HepG2 (cell line): ENCODE measurements at regions not wholly inside any gene's neighbourhood (a gene's known extent, or its start where the extent isn't known, plus 50 kb on each side); places are given as distances from the start of the nearest gene placed in this dataset.

Source experiments
- ATAC-seq: fragments of 200-7000 bp; cut with Tn5 transposase; 3 replicates; pipeline ENCODE4 v1.9.1; 2020; ENCODE audit warnings: mild to moderate bottlenecking, moderate library complexity
- BruUV-seq: library from RNA; stranded (reverse); fragments of 400-500 nt; replicated peaks from 2 replicates; lab custom pipeline; 2021; lab: Mats Ljungman, UMichigan
- CTCF ChIA-PET: fragments of 300-600 bp; formaldehyde crosslinking; extraction: SDS; loops from one replicate; lab custom pipeline; 2021; ENCODE audit warnings: low total read pairs, inconsistent platforms, low intra/inter-chr PET ratio; lab: Yijun Ruan, JAX
- POLR2A ChIA-PET: fragments of 350-600 bp; sonication (Branson Sonifier 250); formaldehyde crosslinking; loops from one replicate; lab custom pipeline; 2020; ENCODE audit warnings: antibody characterized with exemption, inconsistent platforms; lab: Yijun Ruan, JAX
- DNase-seq: peaks from one replicate; pipeline ENCODE4 v3.0.0-alpha.2; 2015; ENCODE audit warnings: low spot score
- FAIRE-seq: peaks from 3 replicates; lab custom pipeline; 2011; peaks lifted over from hg19 to GRCh38; lab: Jason Lieb, UNC
- H2AFZ ChIP-seq: one replicate; pipeline ENCODE4 v1.6.1; 2011; ENCODE audit warnings: low read length, inconsistent platforms
- H3K27ac ChIP-seq: fragments of 300-600 bp; 3 replicates; pipeline ENCODE4 v1.8.0; 2011; ENCODE audit warnings: mixed run types, mild to moderate bottlenecking, mixed read lengths, low read length, inconsistent platforms; ENCODE audit not compliant: insufficient read depth; ENCODE audit errors: extremely low read length
- H3K27me3 ChIP-seq, 2 experiments: fragments of 200-600 bp in 1 of 2; 2 replicates in 1 of 2; 3 replicates in 1 of 2; pipeline versions ENCODE4 v1.6.0 to v1.8.0; 2011; ENCODE audit warnings: low read length in 2 of 2, mild to moderate bottlenecking in 2 of 2, moderate library complexity in 2 of 2, inconsistent platforms in 1 of 2; ENCODE audit not compliant: insufficient read depth in 2 of 2, control insufficient read depth in 1 of 2
- H3K36me3 ChIP-seq, 2 experiments: fragments of 200-600 bp in 1 of 2; replicated peaks in 1 of 2; 2 replicates in 1 of 2; 3 replicates in 1 of 2; pipeline versions ENCODE4 v1.5.1 to v1.8.0; 2011; ENCODE audit warnings: low read length in 2 of 2, inconsistent platforms in 1 of 2; ENCODE audit not compliant: insufficient read depth in 2 of 2, control insufficient read depth in 1 of 2
- H3K4me1 ChIP-seq: 2 replicates; pipeline ENCODE4 v1.5.1; 2012; ENCODE audit warnings: low read length, inconsistent platforms; ENCODE audit not compliant: insufficient read depth
- H3K4me2 ChIP-seq: 2 replicates; pipeline ENCODE4 v1.6.0; 2011; ENCODE audit warnings: low read depth, low read length, inconsistent platforms
- H3K4me3 ChIP-seq, 3 experiments: fragments of 200-600 bp in 1 of 3; sonication (generic), shearing (Covaris generic) in 1 of 3; replicated peaks in 1 of 3; 2 replicates each; pipeline ENCODE4 v1.5.1; 2011 to 2016; ENCODE audit warnings: low read length in 3 of 3, inconsistent platforms in 2 of 3, low read depth in 2 of 3, mild to moderate bottlenecking in 2 of 3, control low read depth in 1 of 3, mixed read lengths in 1 of 3; ENCODE audit not compliant: insufficient read depth in 1 of 3
- H3K79me2 ChIP-seq: one replicate; pipeline ENCODE4 v1.6.1; 2011; ENCODE audit warnings: low read length, inconsistent platforms; ENCODE audit not compliant: insufficient read depth
- H3K9ac ChIP-seq: 2 replicates; pipeline ENCODE4 v1.6.0; 2011; ENCODE audit warnings: mild to moderate bottlenecking, low read depth, low read length, inconsistent platforms; ENCODE audit not compliant: insufficient read depth
- H3K9me3 ChIP-seq: 2 replicates; pipeline ENCODE4 v1.5.1; 2012; ENCODE audit warnings: mild to moderate bottlenecking, low read length
- H4K20me1 ChIP-seq: 2 replicates; pipeline ENCODE4 v1.6.0; 2011; ENCODE audit warnings: inconsistent platforms, mild to moderate bottlenecking, low read length, moderate library complexity; ENCODE audit not compliant: insufficient read depth
- ATF7 ChIP-seq, 2 experiments: fragments of 450-650 bp in 1 of 2; sonication (generic) in 1 of 2; formaldehyde crosslinking in 1 of 2; IDR thresholded peaks; 2 replicates each; pipeline versions ENCODE4 v1.4.0 to v1.6.1; 2016 to 2020; ENCODE audit warnings: antibody characterized with exemption in 1 of 2, mild to moderate bottlenecking in 1 of 2, missing genetic modification reagents in 1 of 2
- BRD4 ChIP-seq: sonication (generic); formaldehyde crosslinking; IDR thresholded peaks from 2 replicates; pipeline ENCODE4 v1.4.0; 2020; ENCODE audit warnings: missing genetic modification reagents
- CREB1 ChIP-seq, 2 experiments: fragments of 450-650 bp in 1 of 2; IDR thresholded peaks; 2 replicates each; pipeline ENCODE4 v1.6.1; 2016 to 2017; ENCODE audit warnings: control low read depth in 1 of 2, mild to moderate bottlenecking in 1 of 2, missing compliant biosample characterization in 1 of 2, missing genetic modification characterization in 1 of 2
- FLYWCH1 ChIP-seq: sonication (generic); formaldehyde crosslinking; IDR thresholded peaks from 2 replicates; pipeline ENCODE4 v1.8.1; 2023; ENCODE audit warnings: mild to moderate bottlenecking, missing genetic modification reagents
- HNRNPL ChIP-seq: fragments of 200-400 bp; formaldehyde crosslinking; IDR thresholded peaks from 2 replicates; pipeline ENCODE4 v1.6.1; 2017; ENCODE audit warnings: mild to moderate bottlenecking, low read depth, low read length
- ISX ChIP-seq: sonication (generic); formaldehyde crosslinking; conservative IDR thresholded peaks from 2 replicates; pipeline ENCODE4 v1.5.0; 2020; ENCODE audit warnings: missing genetic modification reagents
- KLF11 ChIP-seq: IDR thresholded peaks from 2 replicates; pipeline ENCODE4 v1.6.1; 2016; ENCODE audit warnings: missing compliant biosample characterization
- MED13 ChIP-seq: sonication (generic); formaldehyde crosslinking; IDR thresholded peaks from 2 replicates; pipeline ENCODE4 v1.5.0; 2020; ENCODE audit warnings: missing genetic modification reagents
- NONO ChIP-seq, 2 experiments: fragments of 450-650 bp in 1 of 2; sonication (generic) in 1 of 2; formaldehyde crosslinking in 1 of 2; IDR thresholded peaks in 1 of 2; conservative IDR thresholded peaks in 1 of 2; 2 replicates each; pipeline versions ENCODE4 v1.6.1 to v1.8.0; 2017 to 2022; ENCODE audit warnings: mild to moderate bottlenecking in 1 of 2, missing genetic modification reagents in 1 of 2, moderate library complexity in 1 of 2
- ZNF232 ChIP-seq: sonication (generic); formaldehyde crosslinking; IDR thresholded peaks from 2 replicates; pipeline ENCODE4 v1.4.0; 2020; ENCODE audit warnings: missing genetic modification reagents, borderline replicate concordance
- ZNF280D ChIP-seq: sonication (generic); formaldehyde crosslinking; IDR thresholded peaks from 2 replicates; pipeline ENCODE4 v1.5.1; 2020; ENCODE audit warnings: mild to moderate bottlenecking, missing genetic modification reagents
- ZNF335 ChIP-seq: sonication (generic); formaldehyde crosslinking; IDR thresholded peaks from 2 replicates; pipeline ENCODE4 v1.4.0; 2020; ENCODE audit warnings: missing genetic modification reagents
- ZNF709 ChIP-seq: sonication (generic); formaldehyde crosslinking; IDR thresholded peaks from 2 replicates; pipeline ENCODE4 v1.5.0; 2020; ENCODE audit warnings: mild to moderate bottlenecking, missing genetic modification reagents
- ZNF879 ChIP-seq: sonication (generic); formaldehyde crosslinking; IDR thresholded peaks from 2 replicates; pipeline ENCODE4 v1.8.1; 2023; ENCODE audit warnings: missing genetic modification reagents
- ZNF891 ChIP-seq: sonication (generic); formaldehyde crosslinking; IDR thresholded peaks from 2 replicates; pipeline ENCODE4 v1.5.0; 2020; ENCODE audit warnings: mild to moderate bottlenecking, missing genetic modification reagents
- ZSCAN12 ChIP-seq: sonication (generic); formaldehyde crosslinking; IDR thresholded peaks from 2 replicates; pipeline ENCODE4 v1.9.0; 2021; ENCODE audit warnings: mild to moderate bottlenecking, missing genetic modification reagents
- ZSCAN25 ChIP-seq: sonication (generic); formaldehyde crosslinking; IDR thresholded peaks from 2 replicates; pipeline ENCODE4 v1.8.0; 2022; ENCODE audit warnings: mild to moderate bottlenecking, missing genetic modification reagents
- WGBS: methylation state at CpG from one replicate; pipeline ENCODE4 v1.1.6; 2017; ENCODE audit warnings: low lambda C conversion rate; 5-methylcytosine and 5-hydroxymethylcytosine counted together
- in situ Hi-C: cut with HindIII; loops from 2 replicates; pipeline ENCODE4 v1.10.0; 2017; ENCODE audit warnings: low pct_unique_long_range_greater_than_20kb; ENCODE audit not compliant: extremely low pct_ligation_motif_present
- intact Hi-C: fragments of 100-400 bp; cut with micrococcal nuclease; formaldehyde crosslinking; loops from one replicate; pipeline ENCODE4 v1.10.0; 2022; ENCODE audit not compliant: unreplicated experiment
- TF ChIP-seq, protein P1 (sequence below): sonication (generic); formaldehyde crosslinking; IDR thresholded peaks from 2 replicates; pipeline ENCODE4 v1.4.0; 2020; ENCODE audit warnings: mild to moderate bottlenecking, missing genetic modification reagents

DNA sequence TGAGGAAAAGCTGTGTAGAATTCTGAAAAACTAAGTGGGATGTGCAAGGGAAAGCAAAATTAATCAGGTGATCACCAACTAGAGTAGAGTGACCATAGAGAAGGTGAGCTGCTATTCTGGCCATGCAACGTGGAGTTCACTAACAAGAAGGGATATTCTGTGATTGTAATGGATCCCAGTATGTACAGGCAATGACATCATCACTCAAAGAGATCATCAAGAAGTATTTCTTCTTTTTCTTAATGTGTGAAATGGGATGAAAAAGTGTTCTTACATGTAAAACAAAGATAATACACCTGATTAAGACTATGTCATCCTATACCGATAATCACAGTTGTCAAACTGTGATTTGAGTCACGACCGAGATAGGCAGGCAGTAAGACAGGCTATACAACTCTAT, 101.2 kb downstream of the SMPDL3A start:
- WGBS, result 3% methylated on average over 4 of the region's 4 CpGs
- intact Hi-C loops, result no loop called here
- no TSS peak for BruUV-seq
- H3K4me3 ChIP-seq, result no peak overlapping the region
- ChIA-PET CTCF (no interaction called here), POLR2A (no interaction called here)
- H3K79me2 ChIP-seq, result no peaks in the 10 kb centered on the region
- no peaks in the 10 kb centered on the region for H4K20me1 ChIP-seq
- TF ChIP-seq NONO (IDR thresholded peaks at IDR 0.05), result no peak
- no peak for TF ChIP-seq NONO (CRISPR knock-in tag; conservative IDR thresholded peaks at IDR 0.05)
- peak; percentile 62; the same call in 1 of the 2 replicates for TF ChIP-seq CREB1 (IDR thresholded peaks at IDR 0.05)
- no peak for TF ChIP-seq CREB1 (CRISPR knock-in tag; IDR thresholded peaks at IDR 0.05)
- TF ChIP-seq KLF11 (CRISPR knock-in tag), result no peak
- TF ChIP-seq ZNF709 (CRISPR knock-in tag), result no peak
- no peak for TF ChIP-seq ZNF335 (CRISPR knock-in tag)
- TF ChIP-seq ZSCAN25 (CRISPR knock-in tag), result no peak
- no peak for TF ChIP-seq MED13 (CRISPR knock-in tag)
- TF ChIP-seq HNRNPL, result no peak
- peak; percentile 92 for TF ChIP-seq ATF7 (IDR thresholded peaks at IDR 0.05)
- TF ChIP-seq ATF7 (CRISPR knock-in tag; IDR thresholded peaks at IDR 0.05), result no peak
- TF ChIP-seq ZSCAN12, result no peak
- TF ChIP-seq ZNF232 (CRISPR knock-in tag), result no peak
- FAIRE-seq, result no peak
- no peaks in the 10 kb centered on the region for H3K27me3 ChIP-seq
- H3K4me1 ChIP-seq, result no peaks in the 10 kb centered on the region
- H3K4me2 ChIP-seq, result no peak overlapping the region
- no peak overlapping the region for H2AFZ ChIP-seq
- H3K36me3 ChIP-seq, result no peaks in the 10 kb centered on the region
- DNase-seq, result no peak
- in situ Hi-C loops, result no loop called here
- H3K27ac ChIP-seq, result no peak overlapping the region
- no peak overlapping the region for H3K9ac ChIP-seq
- H3K9me3 ChIP-seq, result no peaks in the 10 kb centered on the region
- ATAC-seq, result no peak

DNA sequence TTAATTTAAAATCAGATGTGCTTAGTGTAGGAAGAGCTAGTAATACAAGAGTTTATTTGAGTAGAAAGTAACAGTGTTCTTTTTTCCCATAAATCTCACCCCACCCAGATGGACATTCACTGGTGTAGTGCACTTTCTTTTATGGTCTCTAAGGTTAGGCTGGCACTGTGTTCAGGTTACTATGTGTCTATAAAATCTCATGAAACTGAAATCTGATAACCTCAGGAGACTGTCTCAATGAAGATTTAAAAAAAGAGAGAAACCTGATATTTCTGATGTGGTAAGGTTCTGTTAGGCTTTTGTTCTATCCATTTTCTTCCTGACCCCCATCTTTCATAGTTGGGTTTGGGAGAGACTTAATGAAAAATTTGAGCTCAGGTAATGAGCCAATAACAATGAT, 101.2 kb upstream of the CLVS2 start:
- CTCF ChIA-PET, result no interaction called here
- BruUV-seq, result no TSS peak
- intact Hi-C loops, result no loop called here
- no peak for TF ChIP-seq ZNF891
- no peak for TF ChIP-seq BRD4 (CRISPR knock-in tag)
- no peak for TF ChIP-seq ISX (CRISPR knock-in tag)
- no peak for TF ChIP-seq FLYWCH1 (CRISPR knock-in tag)
- TF ChIP-seq, protein P1, sequence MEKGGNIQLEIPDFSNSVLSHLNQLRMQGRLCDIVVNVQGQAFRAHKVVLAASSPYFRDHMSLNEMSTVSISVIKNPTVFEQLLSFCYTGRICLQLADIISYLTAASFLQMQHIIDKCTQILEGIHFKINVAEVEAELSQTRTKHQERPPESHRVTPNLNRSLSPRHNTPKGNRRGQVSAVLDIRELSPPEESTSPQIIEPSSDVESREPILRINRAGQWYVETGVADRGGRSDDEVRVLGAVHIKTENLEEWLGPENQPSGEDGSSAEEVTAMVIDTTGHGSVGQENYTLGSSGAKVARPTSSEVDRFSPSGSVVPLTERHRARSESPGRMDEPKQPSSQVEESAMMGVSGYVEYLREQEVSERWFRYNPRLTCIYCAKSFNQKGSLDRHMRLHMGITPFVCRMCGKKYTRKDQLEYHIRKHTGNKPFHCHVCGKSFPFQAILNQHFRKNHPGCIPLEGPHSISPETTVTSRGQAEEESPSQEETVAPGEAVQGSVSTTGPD (CRISPR knock-in tag), result no peak
- no peak for TF ChIP-seq ZNF879 (CRISPR knock-in tag)
- TF ChIP-seq ZNF280D (CRISPR knock-in tag), result no peak

More for the DNA sequence above, 101.2 kb upstream of the CLVS2 start:
- Histone ChIP-seq H3K9me3 (no peaks in the 10 kb centered on the region), H2AFZ (no peak overlapping the region), H3K27ac (no peak overlapping the region), H4K20me1 (no peaks in the 10 kb centered on the region), H3K4me1 (no peaks in the 10 kb centered on the region), H3K4me3 (no peak overlapping the region), H3K4me2 (no peak overlapping the region), H3K27me3 (no peaks in the 10 kb centered on the region), H3K9ac (no peak overlapping the region), H3K79me2 (no peaks in the 10 kb centered on the region), H3K36me3 (no peaks in the 10 kb centered on the region)
- ATAC-seq (no peak), FAIRE-seq (no peak), DNase-seq (no peak)
- POLR2A ChIA-PET, result no interaction called here
- in situ Hi-C loops, result no loop called here
